Fibroblast of lung (primary cell): ENCODE measurements at regions not wholly inside any gene's neighbourhood (a gene's known extent, or its start where the extent isn't known, plus 50 kb on each side); places are given as distances from the start of the nearest gene placed in this dataset.

Experiments
- EZH2 ChIP-seq: IDR thresholded peaks from 2 replicates; pipeline ENCODE4 v1.5.1; 2012; ENCODE audit warnings: low read length, control low read depth, mild to moderate bottlenecking; ENCODE audit errors: missing control alignments
- TF ChIP-seq, protein P1 (sequence below), 2 donors: IDR thresholded peaks in 1 of 2; conservative IDR thresholded peaks in 1 of 2; 1 replicate in 1 of 2; 2 replicates in 1 of 2; pipeline ENCODE4 v1.5.1; 2011 to 2012; ENCODE audit warnings: low read length in 2 of 2, control low read depth in 1 of 2, inconsistent platforms in 1 of 2, low read depth in 1 of 2, mild to moderate bottlenecking in 1 of 2

DNA sequence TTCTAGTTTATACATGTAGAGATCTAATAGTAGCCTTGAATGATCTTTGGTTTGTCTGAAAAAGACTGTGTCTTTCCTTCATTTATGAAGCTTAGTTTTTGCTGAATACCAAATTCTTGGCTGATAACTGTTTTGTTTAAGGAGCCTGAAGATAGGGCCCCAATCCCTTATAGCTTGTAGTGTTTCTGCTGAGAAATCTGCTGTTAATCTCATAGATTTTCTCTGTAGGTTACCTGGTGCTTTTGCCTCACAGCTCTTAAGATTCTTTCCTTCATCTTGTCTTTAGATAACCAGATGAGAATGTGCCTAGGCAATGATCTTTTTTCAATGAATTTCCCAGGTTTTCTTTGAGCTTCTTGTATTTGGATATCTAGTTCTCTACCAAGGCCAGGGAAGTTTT is 562.1 kb downstream of the XIRP2 start:
- no peak for TF ChIP-seq EZH2
- TF ChIP-seq, protein P1, sequence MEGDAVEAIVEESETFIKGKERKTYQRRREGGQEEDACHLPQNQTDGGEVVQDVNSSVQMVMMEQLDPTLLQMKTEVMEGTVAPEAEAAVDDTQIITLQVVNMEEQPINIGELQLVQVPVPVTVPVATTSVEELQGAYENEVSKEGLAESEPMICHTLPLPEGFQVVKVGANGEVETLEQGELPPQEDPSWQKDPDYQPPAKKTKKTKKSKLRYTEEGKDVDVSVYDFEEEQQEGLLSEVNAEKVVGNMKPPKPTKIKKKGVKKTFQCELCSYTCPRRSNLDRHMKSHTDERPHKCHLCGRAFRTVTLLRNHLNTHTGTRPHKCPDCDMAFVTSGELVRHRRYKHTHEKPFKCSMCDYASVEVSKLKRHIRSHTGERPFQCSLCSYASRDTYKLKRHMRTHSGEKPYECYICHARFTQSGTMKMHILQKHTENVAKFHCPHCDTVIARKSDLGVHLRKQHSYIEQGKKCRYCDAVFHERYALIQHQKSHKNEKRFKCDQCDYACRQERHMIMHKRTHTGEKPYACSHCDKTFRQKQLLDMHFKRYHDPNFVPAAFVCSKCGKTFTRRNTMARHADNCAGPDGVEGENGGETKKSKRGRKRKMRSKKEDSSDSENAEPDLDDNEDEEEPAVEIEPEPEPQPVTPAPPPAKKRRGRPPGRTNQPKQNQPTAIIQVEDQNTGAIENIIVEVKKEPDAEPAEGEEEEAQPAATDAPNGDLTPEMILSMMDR (conservative IDR thresholded peaks at IDR 0.05 in 1 of 2, IDR thresholded peaks at IDR 0.05 in 1 of 2; ENCODE audit: low read depth in 1 of 2, low read length in 2 of 2) = no peak
